GM21723 (cell line): ENCODE measurements at regions not wholly inside any gene's neighbourhood (a gene's known extent, or its start where the extent isn't known, plus 50 kb on each side); places are given as distances from the start of the nearest gene placed in this dataset.
"Not testable (repeated sequence)": the region's sequence is repeated elsewhere in the genome, so short reads cannot be mapped to it uniquely, and the experiment has no call there.

Source experiments
- ATAC-seq: cut with Tn5 transposase; IDR thresholded peaks from one replicate; pipeline ENCODE4 v1.9.1; 2021; ENCODE audit warnings: mild to moderate bottlenecking, moderate library complexity; ENCODE audit not compliant: unreplicated experiment

- no peak for ATAC-seq
Measured at GRCh38 chr16:52976539-52977167, 76.0 kb downstream of the CHD9NB start.

- no peak for ATAC-seq
Measured at GRCh38 chr16:52967744-52968143, 85.0 kb downstream of the CHD9NB start.

GRCh38 chr16:52964290-52964689 lies 88.4 kb downstream of the CHD9NB start:
- no peak for ATAC-seq

GRCh38 chr16:52963855-52964242 lies 88.8 kb downstream of the CHD9NB start:
- ATAC-seq: no peak

- ATAC-seq: no peak
Measured at GRCh38 chr16:52963212-52963854, 89.4 kb downstream of the CHD9NB start.

GRCh38 chr16:52958951-52959350 lies 93.7 kb downstream of the CHD9NB start:
- ATAC-seq: no peak

GRCh38 chr16:52957199-52957598 lies 95.5 kb downstream of the CHD9NB start:
- no peak for ATAC-seq

GRCh38 chr16:52956044-52956443 lies 96.7 kb downstream of the CHD9NB start:
- ATAC-seq: no peak

GRCh38 chr16:52953215-52953614 lies 99.5 kb downstream of the CHD9NB start:
- no peak for ATAC-seq

- ATAC-seq: no peak
Measured at GRCh38 chr16:52948946-52949345, 103.8 kb downstream of the CHD9NB start.

- ATAC-seq: no peak
Measured at GRCh38 chr16:52932321-52932720, 120.4 kb downstream of the CHD9NB start.

GRCh38 chr16:52929478-52930400 lies 123.0 kb downstream of the CHD9NB start:
- no peak for ATAC-seq

- no peak for ATAC-seq
Measured at GRCh38 chr16:52928955-52929354, 123.7 kb downstream of the CHD9NB start.

- ATAC-seq: no peak
Measured at GRCh38 chr16:52925143-52925542, 127.6 kb downstream of the CHD9NB start.

GRCh38 chr16:52924162-52924561 lies 128.5 kb downstream of the CHD9NB start:
- ATAC-seq: no peak

GRCh38 chr16:52921104-52921503 lies 131.6 kb downstream of the CHD9NB start:
- no peak for ATAC-seq

- no peak for ATAC-seq
Measured at GRCh38 chr16:52920331-52920730, 132.4 kb downstream of the CHD9NB start.

- ATAC-seq: no peak
Measured at GRCh38 chr16:52914428-52914827, 138.3 kb downstream of the CHD9NB start.

- peak; percentile 74 for ATAC-seq
Measured at GRCh38 chr16:52912565-52913173, 140.0 kb downstream of the CHD9NB start.

- not testable (repeated sequence) for ATAC-seq
Measured at GRCh38 chr16:52908057-52908456, 144.6 kb downstream of the CHD9NB start.

- no peak for ATAC-seq
Measured at GRCh38 chr16:52906281-52906680, 146.4 kb downstream of the CHD9NB start.
